Liver (tissue), 8 donors: ENCODE measurements at regions not wholly inside any gene's neighbourhood (a gene's known extent, or its start where the extent isn't known, plus 50 kb on each side); places are given as distances from the start of the nearest gene placed in this dataset.

Experiments
- DNase-seq: peaks from one replicate; pipeline ENCODE4 v3.0.0-alpha.2; 2017; ENCODE audit warnings: low spot score
- H3K27ac ChIP-seq, 2 donors: one replicate each; pipeline ENCODE4 v1.7.0; 2013; ENCODE audit warnings: inconsistent platforms in 2 of 2, low read length in 2 of 2, control low read depth in 1 of 2, low read depth in 1 of 2, mild to moderate bottlenecking in 1 of 2
- H3K27me3 ChIP-seq, 4 donors: one replicate each; pipeline versions ENCODE4 v1.6.1 to v1.7.0; 2013; ENCODE audit warnings: low read length in 3 of 4, inconsistent platforms in 1 of 4, mild to moderate bottlenecking in 1 of 4, moderate library complexity in 1 of 4; ENCODE audit not compliant: control insufficient read depth in 4 of 4, insufficient read depth in 4 of 4
- H3K36me3 ChIP-seq, 4 donors: one replicate each; pipeline versions ENCODE4 v1.6.1 to v1.7.0; 2013; ENCODE audit warnings: low read length in 3 of 4, mild to moderate bottlenecking in 3 of 4, low read depth in 1 of 4, moderate library complexity in 1 of 4; ENCODE audit not compliant: control insufficient read depth in 4 of 4, insufficient read depth in 3 of 4
- H3K4me1 ChIP-seq, 4 donors: one replicate each; pipeline versions ENCODE4 v1.6.1 to v1.7.0; 2013; ENCODE audit warnings: low read length in 3 of 4, mild to moderate bottlenecking in 3 of 4, moderate library complexity in 1 of 4; ENCODE audit not compliant: control insufficient read depth in 4 of 4, insufficient read depth in 4 of 4
- H3K4me3 ChIP-seq, 3 donors: one replicate each; pipeline versions ENCODE4 v1.6.1 to v1.7.0; 2013; ENCODE audit warnings: low read length in 3 of 3, control low read depth in 1 of 3, low read depth in 1 of 3, mild to moderate bottlenecking in 1 of 3
- H3K9ac ChIP-seq, 2 donors: one replicate each; pipeline ENCODE4 v1.7.0; 2013; ENCODE audit warnings: low read length in 2 of 2, mild to moderate bottlenecking in 2 of 2, moderate library complexity in 2 of 2, control low read depth in 1 of 2, low read depth in 1 of 2
- H3K9me3 ChIP-seq, 4 donors: one replicate each; pipeline versions ENCODE4 v1.6.1 to v1.7.0; 2013; ENCODE audit warnings: low read length in 3 of 4; ENCODE audit not compliant: control insufficient read depth in 4 of 4
- ATF3 ChIP-seq: IDR thresholded peaks from 2 replicates; pipeline ENCODE4 v1.6.1; 2016; ENCODE audit warnings: antibody characterized with exemption
- EGR1 ChIP-seq, 2 donors: IDR thresholded peaks; 2 replicates each; pipeline ENCODE4 v1.6.1; 2016 to 2018; ENCODE audit warnings: antibody characterized with exemption in 2 of 2, low read depth in 2 of 2
- FOXA1 ChIP-seq: IDR thresholded peaks from 2 replicates; pipeline ENCODE4 v1.6.1; 2016; ENCODE audit warnings: antibody characterized with exemption
- FOXA2 ChIP-seq: IDR thresholded peaks from 2 replicates; pipeline ENCODE4 v1.6.1; 2016; ENCODE audit warnings: antibody characterized with exemption
- GABPA ChIP-seq, 2 donors: IDR thresholded peaks in 1 of 2; conservative IDR thresholded peaks in 1 of 2; 2 replicates each; pipeline ENCODE4 v1.6.1; 2016; ENCODE audit warnings: antibody characterized with exemption in 2 of 2, mild to moderate bottlenecking in 1 of 2, moderate library complexity in 1 of 2
- HNF4A ChIP-seq, 2 donors: conservative IDR thresholded peaks; 2 replicates each; pipeline ENCODE4 v1.6.1; 2016; ENCODE audit warnings: antibody characterized with exemption in 2 of 2, mild to moderate bottlenecking in 2 of 2
- HNF4G ChIP-seq: IDR thresholded peaks from 2 replicates; pipeline ENCODE4 v1.6.1; 2016; ENCODE audit warnings: antibody characterized with exemption
- JUND ChIP-seq, 2 donors: IDR thresholded peaks; 2 replicates each; pipeline ENCODE4 v1.6.1; 2016; ENCODE audit warnings: antibody characterized with exemption in 2 of 2
- NR2F2 ChIP-seq: IDR thresholded peaks from 2 replicates; pipeline ENCODE4 v1.6.1; 2016; ENCODE audit warnings: antibody characterized with exemption
- RAD21 ChIP-seq, 2 donors: IDR thresholded peaks; 2 replicates each; pipeline ENCODE4 v1.6.1; 2016; ENCODE audit warnings: antibody characterized with exemption in 2 of 2, mild to moderate bottlenecking in 2 of 2
- REST ChIP-seq: IDR thresholded peaks from 2 replicates; pipeline ENCODE4 v1.6.1; 2016; ENCODE audit warnings: antibody characterized with exemption, mild to moderate bottlenecking
- RXRA ChIP-seq, 2 donors: IDR thresholded peaks; 2 replicates each; pipeline ENCODE4 v1.6.1; 2017 to 2018; ENCODE audit warnings: antibody characterized with exemption in 2 of 2, mild to moderate bottlenecking in 1 of 2
- SP1 ChIP-seq: IDR thresholded peaks from 2 replicates; pipeline ENCODE4 v1.6.1; 2018; ENCODE audit warnings: antibody characterized with exemption, mild to moderate bottlenecking
- TAF1 ChIP-seq: conservative IDR thresholded peaks from 2 replicates; pipeline ENCODE4 v1.6.1; 2016; ENCODE audit warnings: antibody characterized with exemption, mild to moderate bottlenecking
- YY1 ChIP-seq: IDR thresholded peaks from 2 replicates; pipeline ENCODE4 v1.6.1; 2016; ENCODE audit warnings: antibody characterized with exemption, mild to moderate bottlenecking
- WGBS: extraction: QIAGEN DNeasy Blood & Tissue Kit; methylation state at CpG from one replicate; pipeline ENCODE4 v1.1.7; 2013; 5-methylcytosine and 5-hydroxymethylcytosine counted together
- TF ChIP-seq, protein P1 (sequence below): fragments of 150-350 bp; IDR thresholded peaks from 2 replicates; pipeline ENCODE4 v1.5.1; 2017; ENCODE audit warnings: improper control_type of control experiment, low read depth, low read length; ENCODE audit not compliant: missing input control
- TF ChIP-seq, protein P2 (sequence below): IDR thresholded peaks from 2 replicates; pipeline ENCODE4 v1.6.1; 2016; ENCODE audit warnings: antibody characterized with exemption
- donor health status: healthy.
- donor health status: healthy.
- donor health status: healthy.
- donor health status: healthy.
- donor health status: healthy.

DNA sequence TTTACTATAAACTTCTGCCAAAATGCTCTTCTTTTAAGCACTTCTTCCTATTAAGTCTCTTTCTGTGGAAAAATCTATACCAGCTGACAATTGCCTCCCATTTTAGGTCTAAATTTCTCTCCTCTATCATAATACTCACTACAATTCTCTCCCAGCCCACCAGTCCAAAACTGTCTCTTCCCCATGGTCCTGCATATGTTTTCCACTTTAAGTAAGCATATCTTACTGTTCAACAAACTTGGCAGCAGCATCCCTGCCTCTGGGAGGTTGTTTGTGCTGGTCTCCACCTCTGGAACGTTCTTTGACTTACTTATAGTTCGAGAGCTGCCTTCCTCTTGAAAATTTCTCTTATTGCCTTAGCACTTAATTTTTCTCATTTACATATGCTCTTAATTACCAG lies 180.5 kb downstream of the COL12A1 start:
- WGBS: 62% methylated on average over 2 of the region's 2 CpGs
- Histone ChIP-seq H3K27ac (no peak overlapping the region), H3K9ac (no peak overlapping the region), H3K36me3 (no peaks in the 10 kb centered on the region), H3K27me3 (peaks cover 0 to 4% (median 0%) of the 10 kb centered on the region in 4 donors), H3K4me3 (no peak overlapping the region), H3K9me3 (no peaks in the 10 kb centered on the region), H3K4me1 (no peaks in the 10 kb centered on the region)
- TF ChIP-seq HNF4A (conservative IDR thresholded peaks at IDR 0.05) (no peak), GABPA (IDR thresholded peaks at IDR 0.05 in 1 of 2, conservative IDR thresholded peaks at IDR 0.05 in 1 of 2) (no peak), RXRA (IDR thresholded peaks at IDR 0.05) (no peak), FOXA1 (no peak), NR2F2 (no peak), YY1 (no peak), JUND (IDR thresholded peaks at IDR 0.05) (no peak), RAD21 (IDR thresholded peaks at IDR 0.05) (no peak), FOXA2 (no peak), HNF4G (no peak), EGR1 (IDR thresholded peaks at IDR 0.05; ENCODE audit: low read depth in 2 of 2) (no peak), REST (no peak), TAF1 (no peak)
- TF ChIP-seq, protein P1, sequence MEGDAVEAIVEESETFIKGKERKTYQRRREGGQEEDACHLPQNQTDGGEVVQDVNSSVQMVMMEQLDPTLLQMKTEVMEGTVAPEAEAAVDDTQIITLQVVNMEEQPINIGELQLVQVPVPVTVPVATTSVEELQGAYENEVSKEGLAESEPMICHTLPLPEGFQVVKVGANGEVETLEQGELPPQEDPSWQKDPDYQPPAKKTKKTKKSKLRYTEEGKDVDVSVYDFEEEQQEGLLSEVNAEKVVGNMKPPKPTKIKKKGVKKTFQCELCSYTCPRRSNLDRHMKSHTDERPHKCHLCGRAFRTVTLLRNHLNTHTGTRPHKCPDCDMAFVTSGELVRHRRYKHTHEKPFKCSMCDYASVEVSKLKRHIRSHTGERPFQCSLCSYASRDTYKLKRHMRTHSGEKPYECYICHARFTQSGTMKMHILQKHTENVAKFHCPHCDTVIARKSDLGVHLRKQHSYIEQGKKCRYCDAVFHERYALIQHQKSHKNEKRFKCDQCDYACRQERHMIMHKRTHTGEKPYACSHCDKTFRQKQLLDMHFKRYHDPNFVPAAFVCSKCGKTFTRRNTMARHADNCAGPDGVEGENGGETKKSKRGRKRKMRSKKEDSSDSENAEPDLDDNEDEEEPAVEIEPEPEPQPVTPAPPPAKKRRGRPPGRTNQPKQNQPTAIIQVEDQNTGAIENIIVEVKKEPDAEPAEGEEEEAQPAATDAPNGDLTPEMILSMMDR: no peak
- TF ChIP-seq, protein P2, sequence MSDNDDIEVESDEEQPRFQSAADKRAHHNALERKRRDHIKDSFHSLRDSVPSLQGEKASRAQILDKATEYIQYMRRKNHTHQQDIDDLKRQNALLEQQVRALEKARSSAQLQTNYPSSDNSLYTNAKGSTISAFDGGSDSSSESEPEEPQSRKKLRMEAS: no peak
- no peak for DNase-seq

GRCh38 chr6:75024828-75025227 lies 181.0 kb downstream of the COL12A1 start:
- no peak for DNase-seq
- 68% methylated on average over 1 of the region's 1 CpG for WGBS

More at GRCh38 chr6:75024828-75025227, 181.0 kb downstream of the COL12A1 start:
- H3K9ac ChIP-seq: no peak overlapping the region
- no peak overlapping the region for H3K4me3 ChIP-seq
- no peak for TF ChIP-seq SP1
- TF ChIP-seq EGR1 (IDR thresholded peaks at IDR 0.05; ENCODE audit: low read depth in 2 of 2): no peak
- no peak for TF ChIP-seq ATF3
- no peak for TF ChIP-seq FOXA2
- TF ChIP-seq, protein P1: no peak
- TF ChIP-seq YY1: no peak
- no peak for TF ChIP-seq TAF1
- no peak for TF ChIP-seq RAD21 (IDR thresholded peaks at IDR 0.05)
- TF ChIP-seq HNF4G: no peak
- TF ChIP-seq RXRA (IDR thresholded peaks at IDR 0.05): no peak
- TF ChIP-seq REST: no peak
- no peak for TF ChIP-seq NR2F2
- no peak for TF ChIP-seq HNF4A (conservative IDR thresholded peaks at IDR 0.05)
- H3K9me3 ChIP-seq: no peaks in the 10 kb centered on the region
- H3K27me3 ChIP-seq: peaks cover 0 to 4% (median 0%) of the 10 kb centered on the region in 4 donors
- no peaks in the 10 kb centered on the region for H3K4me1 ChIP-seq
- H3K36me3 ChIP-seq: no peaks in the 10 kb centered on the region
- H3K27ac ChIP-seq: no peak overlapping the region
